PC-9 (cell line): ENCODE measurements at regions not wholly inside any gene's neighbourhood (a gene's known extent, or its start where the extent isn't known, plus 50 kb on each side); places are given as distances from the start of the nearest gene placed in this dataset.

Experiments used
- BruUV-seq: library from RNA; stranded (reverse); fragments of 400-500 nt; replicated peaks from 2 replicates; lab custom pipeline; 2021; lab: Mats Ljungman, UMichigan
- CTCF ChIA-PET: fragments of 300-600 bp; sonication (Branson Sonifier 250); formaldehyde crosslinking; loops from one replicate; lab custom pipeline; 2022; ENCODE audit warnings: antibody characterized with exemption; lab: Charles Lee
- POLR2A ChIA-PET: fragments of 300-600 bp; sonication (Branson Sonifier 250); formaldehyde crosslinking; loops from one replicate; lab custom pipeline; 2022; ENCODE audit warnings: antibody characterized with exemption; ENCODE audit not compliant: unreplicated experiment; lab: Charles Lee
- DNase-seq, 2 experiments: peaks; one replicate each; pipeline versions ENCODE4 v3.0.0 to v3.0.0-alpha.2; 2015 to 2022; ENCODE audit warnings: mixed read lengths in 1 of 2
- H2AFZ ChIP-seq: fragments of 200-600 bp; sonication (generic); 2 replicates; pipeline ENCODE4 v1.8.1; 2017; ENCODE audit warnings: antibody characterized with exemption
- H3F3A ChIP-seq: fragments of 200-600 bp; sonication (generic); 2 replicates; pipeline ENCODE4 v1.8.1; 2017; ENCODE audit warnings: antibody characterized with exemption, mild to moderate bottlenecking, low read depth; ENCODE audit not compliant: insufficient read depth
- H3K27ac ChIP-seq: fragments of 200-600 bp; sonication (generic); 2 replicates; pipeline ENCODE4 v1.6.1; 2016; ENCODE audit warnings: mixed run types
- H3K27me3 ChIP-seq: fragments of 200-600 bp; sonication (generic); 2 replicates; pipeline ENCODE4 v1.6.1; 2016; ENCODE audit warnings: low read depth, mixed run types; ENCODE audit not compliant: insufficient read depth
- H3K36me3 ChIP-seq: fragments of 200-600 bp; sonication (generic); 2 replicates; pipeline ENCODE4 v1.6.1; 2016; ENCODE audit warnings: low read depth, mixed run types
- H3K4me1 ChIP-seq: fragments of 200-600 bp; sonication (generic); replicated peaks from 2 replicates; pipeline ENCODE4 v1.6.1; 2016; ENCODE audit warnings: mixed run types; ENCODE audit not compliant: insufficient read depth
- H3K4me2 ChIP-seq: fragments of 200-600 bp; sonication (generic); 2 replicates; pipeline ENCODE4 v1.6.1; 2017; ENCODE audit warnings: mixed run types
- H3K4me3 ChIP-seq: fragments of 200-600 bp; sonication (generic); 2 replicates; pipeline ENCODE4 v1.6.1; 2016; ENCODE audit warnings: mixed run types
- H3K79me2 ChIP-seq: fragments of 200-600 bp; sonication (generic); 2 replicates; pipeline ENCODE4 v1.6.1; 2017; ENCODE audit warnings: low read depth, mixed run types
- H3K9me2 ChIP-seq: fragments of 200-600 bp; sonication (generic); 2 replicates; pipeline ENCODE4 v1.8.1; 2017; ENCODE audit warnings: mild to moderate bottlenecking; ENCODE audit not compliant: insufficient read depth
- H3K9me3 ChIP-seq: fragments of 200-600 bp; sonication (generic); 2 replicates; pipeline ENCODE4 v1.8.1; 2016; ENCODE audit warnings: low read depth; ENCODE audit not compliant: insufficient read depth
- H4K20me1 ChIP-seq: fragments of 200-600 bp; sonication (generic); 2 replicates; pipeline ENCODE4 v1.8.1; 2017; ENCODE audit not compliant: insufficient read depth
- EZH2 ChIP-seq: fragments of 200-600 bp; sonication (generic); IDR thresholded peaks from 2 replicates; pipeline ENCODE4 v1.8.0; 2017; ENCODE audit warnings: antibody characterized with exemption, low read depth
- intact Hi-C: fragments of 100-400 bp; cut with micrococcal nuclease; formaldehyde crosslinking; loops from one replicate; pipeline ENCODE4 v1.10.0; 2022; ENCODE audit not compliant: unreplicated experiment
- TF ChIP-seq, protein P1 (sequence below): fragments of 200-600 bp; sonication (generic); conservative IDR thresholded peaks from 2 replicates; pipeline ENCODE4 v1.6.1; 2017; ENCODE audit warnings: mixed run types, antibody characterized with exemption, mild to moderate bottlenecking, moderate library complexity

DNA sequence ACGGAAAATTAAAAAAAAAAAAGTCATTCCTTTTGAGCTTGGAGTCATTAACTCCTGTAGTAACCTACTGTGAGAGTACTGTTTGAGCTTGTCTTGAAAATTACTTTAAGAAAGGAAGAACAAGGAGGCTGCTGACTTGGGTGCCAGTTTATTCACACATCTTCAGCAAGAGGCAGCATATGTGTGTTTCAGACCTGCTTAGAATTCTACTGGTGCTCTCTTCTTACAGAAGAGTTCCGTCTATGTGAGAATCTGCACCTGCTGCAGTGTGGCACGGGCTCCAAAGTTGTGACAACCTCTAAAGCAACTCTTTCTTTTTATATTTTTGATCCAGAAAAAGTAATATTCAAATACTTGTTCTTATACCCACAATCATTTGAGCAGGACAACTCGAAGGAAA is 117.4 kb upstream of the SOX4 start:
- Histone ChIP-seq H3K9me2 (no peaks in the 10 kb centered on the region), H3K27me3 (no peaks in the 10 kb centered on the region), H3K79me2 (no peaks in the 10 kb centered on the region), H3K27ac (no peak overlapping the region), H3K4me3 (no peak overlapping the region), H3K36me3 (no peaks in the 10 kb centered on the region), H3K4me1 (no peaks in the 10 kb centered on the region), H2AFZ (0 out of 2 replicates have a peak overlapping the region, but pooled peaks have one; percentile 20), H3K9me3 (no peaks in the 10 kb centered on the region), H4K20me1 (no peaks in the 10 kb centered on the region), H3K4me2 (no peak overlapping the region), H3F3A (no peaks in the 10 kb centered on the region)
- intact Hi-C loops = no loop called here
- CTCF ChIA-PET = no interaction called here
- no TSS peak for BruUV-seq
- no peak for TF ChIP-seq EZH2
- DNase-seq = no peak
- POLR2A ChIA-PET = interaction anchor here (0.6 kb wide), 1 partner anchor 645 kb away, joined by 6 read pairs; no protein-coding TSS in a partner anchor

DNA sequence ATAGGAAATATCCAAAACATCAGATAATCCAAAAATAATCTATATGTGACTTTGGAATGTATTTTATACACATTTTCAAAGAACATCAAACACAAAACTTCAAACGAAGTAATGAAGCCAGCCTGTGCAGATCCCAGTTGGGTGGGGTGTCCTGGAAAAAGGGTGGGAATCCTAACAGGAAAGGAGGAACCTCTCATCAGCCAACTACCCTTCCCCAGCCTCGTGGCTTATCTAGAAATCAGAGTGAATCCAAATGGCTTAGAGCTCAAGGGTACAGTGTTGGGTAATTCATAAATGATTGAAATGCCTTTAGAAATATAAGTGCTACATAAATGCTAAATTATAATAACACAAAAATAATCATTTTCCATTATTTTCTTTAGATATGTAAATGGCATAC is 115.1 kb upstream of the SOX4 start:
- BruUV-seq = no TSS peak
- CTCF ChIA-PET = no interaction called here
- no peak overlapping the region for H3K4me3 ChIP-seq

DNA sequence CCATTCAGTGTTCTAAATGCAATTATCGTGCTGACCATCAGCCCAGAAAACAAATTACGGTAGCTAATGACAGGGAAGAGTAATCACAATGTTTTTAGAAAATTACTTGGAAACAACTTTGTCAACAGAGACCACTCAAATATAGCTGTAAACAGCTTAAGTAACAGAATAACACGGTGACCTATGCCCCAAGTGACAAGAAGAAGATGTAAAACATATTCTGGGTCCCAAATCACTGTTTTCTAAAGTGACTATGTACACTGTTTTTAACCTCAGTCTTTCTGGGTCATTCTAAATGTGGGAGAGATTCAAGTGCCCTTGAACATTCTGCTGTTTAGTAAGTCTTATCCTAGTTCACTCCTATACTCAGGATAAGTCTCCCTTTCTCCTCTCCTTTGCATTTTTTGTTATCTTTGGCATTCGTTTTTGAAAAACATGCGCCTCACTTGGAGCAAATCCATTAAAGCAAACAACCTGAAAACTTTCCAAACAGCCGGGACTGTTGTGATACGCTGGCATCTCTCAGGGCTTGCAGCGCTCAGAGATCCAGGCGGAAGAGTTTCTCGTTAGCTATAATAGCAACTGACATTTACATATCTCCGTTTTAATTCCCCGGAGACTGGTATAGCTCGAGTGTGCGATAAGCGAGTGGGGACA is 114.5 kb upstream of the SOX4 start:
- TF ChIP-seq, protein P1, sequence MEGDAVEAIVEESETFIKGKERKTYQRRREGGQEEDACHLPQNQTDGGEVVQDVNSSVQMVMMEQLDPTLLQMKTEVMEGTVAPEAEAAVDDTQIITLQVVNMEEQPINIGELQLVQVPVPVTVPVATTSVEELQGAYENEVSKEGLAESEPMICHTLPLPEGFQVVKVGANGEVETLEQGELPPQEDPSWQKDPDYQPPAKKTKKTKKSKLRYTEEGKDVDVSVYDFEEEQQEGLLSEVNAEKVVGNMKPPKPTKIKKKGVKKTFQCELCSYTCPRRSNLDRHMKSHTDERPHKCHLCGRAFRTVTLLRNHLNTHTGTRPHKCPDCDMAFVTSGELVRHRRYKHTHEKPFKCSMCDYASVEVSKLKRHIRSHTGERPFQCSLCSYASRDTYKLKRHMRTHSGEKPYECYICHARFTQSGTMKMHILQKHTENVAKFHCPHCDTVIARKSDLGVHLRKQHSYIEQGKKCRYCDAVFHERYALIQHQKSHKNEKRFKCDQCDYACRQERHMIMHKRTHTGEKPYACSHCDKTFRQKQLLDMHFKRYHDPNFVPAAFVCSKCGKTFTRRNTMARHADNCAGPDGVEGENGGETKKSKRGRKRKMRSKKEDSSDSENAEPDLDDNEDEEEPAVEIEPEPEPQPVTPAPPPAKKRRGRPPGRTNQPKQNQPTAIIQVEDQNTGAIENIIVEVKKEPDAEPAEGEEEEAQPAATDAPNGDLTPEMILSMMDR = no peak
- TF ChIP-seq EZH2 = no peak
- Histone ChIP-seq H3K4me2 (no peak overlapping the region), H2AFZ (no peak overlapping the region), H3K27ac (no peak overlapping the region), H3F3A (peaks cover 3% of the 10 kb centered on the region; the same call in 1 of the 2 replicates), H3K27me3 (no peaks in the 10 kb centered on the region), H3K9me2 (no peaks in the 10 kb centered on the region), H3K79me2 (no peaks in the 10 kb centered on the region), H3K36me3 (no peaks in the 10 kb centered on the region), H3K4me1 (no peaks in the 10 kb centered on the region), H4K20me1 (no peaks in the 10 kb centered on the region), H3K9me3 (no peaks in the 10 kb centered on the region), H3K4me3 (no peak overlapping the region)
- intact Hi-C loops = no loop called here
- no peak for DNase-seq
- BruUV-seq = no TSS peak
- CTCF ChIA-PET = no interaction called here
- POLR2A ChIA-PET = no interaction called here

More for the DNA sequence above, 115.1 kb upstream of the SOX4 start:
- intact Hi-C loops = no loop called here
- Histone ChIP-seq H2AFZ (no peak overlapping the region), H3K9me3 (no peaks in the 10 kb centered on the region), H3K27ac (no peak overlapping the region), H3K36me3 (no peaks in the 10 kb centered on the region), H4K20me1 (no peaks in the 10 kb centered on the region), H3K4me2 (no peak overlapping the region), H3K79me2 (no peaks in the 10 kb centered on the region), H3K9me2 (no peaks in the 10 kb centered on the region), H3K4me1 (no peaks in the 10 kb centered on the region), H3F3A (peaks cover 3% of the 10 kb centered on the region; the same call in 1 of the 2 replicates), H3K27me3 (no peaks in the 10 kb centered on the region)
- TF ChIP-seq, protein P1 = no peak
- TF ChIP-seq EZH2 = no peak
- DNase-seq = no peak
- POLR2A ChIA-PET = no interaction called here
